ENCODE measurements at regions not wholly inside any gene's neighbourhood (a gene's known extent, or its start where the extent isn't known, plus 50 kb on each side); places are given as distances from the start of the nearest gene placed in this dataset.
"Not testable (repeated sequence)": the region's sequence is repeated elsewhere in the genome, so short reads cannot be mapped to it uniquely, and the experiment has no call there.

GRCh38 chr13:55967055-55967454 is 1173.7 kb upstream of the PRR20A start:
- H3K27me3 ChIP-seq (ENCODE audit: control insufficient read depth in 3 of 3, insufficient read depth in 3 of 3, low read length in 3 of 3): no peaks in the 10 kb centered on the region
- H3K4me3 ChIP-seq (ENCODE audit: low read length in 3 of 3): no peak overlapping the region
- no peak overlapping the region for H3K27ac ChIP-seq (ENCODE audit: low read depth, low read length)
- no peaks in the 10 kb centered on the region for H3K4me1 ChIP-seq (ENCODE audit: control insufficient read depth in 3 of 3, insufficient read depth in 3 of 3, low read length in 3 of 3)
- H3K9ac ChIP-seq (ENCODE audit: low read depth in 1 of 3, low read length in 3 of 3): no peak overlapping the region
- no peaks in the 10 kb centered on the region for H3K36me3 ChIP-seq (ENCODE audit: control insufficient read depth in 3 of 3, insufficient read depth in 3 of 3, low read length in 3 of 3)
- H3K9me3 ChIP-seq (ENCODE audit: control insufficient read depth in 3 of 3, low read length in 3 of 3): no peaks in the 10 kb centered on the region

- Histone ChIP-seq H3K4me1 (ENCODE audit: control insufficient read depth in 3 of 3, insufficient read depth in 3 of 3, low read length in 3 of 3) (no peaks in the 10 kb centered on the region), H3K9ac (ENCODE audit: low read depth in 1 of 3, low read length in 3 of 3) (no peak overlapping the region), H3K27ac (ENCODE audit: low read depth, low read length) (no peak overlapping the region), H3K4me3 (ENCODE audit: low read length in 3 of 3) (no peak overlapping the region), H3K27me3 (ENCODE audit: control insufficient read depth in 3 of 3, insufficient read depth in 3 of 3, low read length in 3 of 3) (no peaks in the 10 kb centered on the region), H3K36me3 (ENCODE audit: control insufficient read depth in 3 of 3, insufficient read depth in 3 of 3, low read length in 3 of 3) (no peaks in the 10 kb centered on the region), H3K9me3 (ENCODE audit: control insufficient read depth in 3 of 3, low read length in 3 of 3) (no peaks in the 10 kb centered on the region)
These were observed 1163.3 kb upstream of the PRR20A start for GRCh38 chr13:55977436-55977835.

- Histone ChIP-seq H3K4me3 (ENCODE audit: low read length in 3 of 3) (no peak overlapping the region), H3K27ac (ENCODE audit: low read depth, low read length) (no peak overlapping the region), H3K27me3 (ENCODE audit: control insufficient read depth in 3 of 3, insufficient read depth in 3 of 3, low read length in 3 of 3) (no peaks in the 10 kb centered on the region), H3K36me3 (ENCODE audit: control insufficient read depth in 3 of 3, insufficient read depth in 3 of 3, low read length in 3 of 3) (no peaks in the 10 kb centered on the region), H3K9me3 (ENCODE audit: control insufficient read depth in 3 of 3, low read length in 3 of 3) (no peaks in the 10 kb centered on the region), H3K4me1 (ENCODE audit: control insufficient read depth in 3 of 3, insufficient read depth in 3 of 3, low read length in 3 of 3) (no peaks in the 10 kb centered on the region), H3K9ac (ENCODE audit: low read depth in 1 of 3, low read length in 3 of 3) (no peak overlapping the region)
These were observed 1159.3 kb upstream of the PRR20A start for GRCh38 chr13:55981381-55981780.

DNA sequence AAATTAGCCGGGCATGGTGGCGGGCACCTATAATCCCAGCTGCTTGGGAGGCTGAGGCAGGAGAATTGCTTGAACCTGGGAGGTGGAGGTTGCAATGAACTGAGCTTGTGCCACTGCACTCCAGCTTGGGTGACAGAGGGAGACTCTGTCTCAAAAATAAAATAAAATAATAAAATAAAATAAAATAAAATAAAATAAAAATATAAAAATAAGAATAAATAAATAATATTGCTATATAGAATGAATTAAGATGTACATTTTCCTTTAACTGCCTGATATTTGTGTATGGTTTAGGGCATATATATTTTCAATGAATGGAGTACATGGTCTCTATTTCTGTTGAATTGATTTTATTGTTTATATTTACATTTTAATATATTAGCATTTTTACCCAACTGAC is 1156.7 kb upstream of the PRR20A start:
- not testable (repeated sequence) for H3K27ac ChIP-seq (ENCODE audit: low read depth, low read length); H3K4me1 ChIP-seq (ENCODE audit: control insufficient read depth in 3 of 3, insufficient read depth in 3 of 3, low read length in 3 of 3); H3K27me3 ChIP-seq (ENCODE audit: control insufficient read depth in 3 of 3, insufficient read depth in 3 of 3, low read length in 3 of 3); H3K4me3 ChIP-seq (ENCODE audit: low read length in 3 of 3); H3K36me3 ChIP-seq (ENCODE audit: control insufficient read depth in 3 of 3, insufficient read depth in 3 of 3, low read length in 3 of 3); H3K9ac ChIP-seq (ENCODE audit: low read depth in 1 of 3, low read length in 3 of 3); H3K9me3 ChIP-seq (ENCODE audit: control insufficient read depth in 3 of 3, low read length in 3 of 3)

DNA sequence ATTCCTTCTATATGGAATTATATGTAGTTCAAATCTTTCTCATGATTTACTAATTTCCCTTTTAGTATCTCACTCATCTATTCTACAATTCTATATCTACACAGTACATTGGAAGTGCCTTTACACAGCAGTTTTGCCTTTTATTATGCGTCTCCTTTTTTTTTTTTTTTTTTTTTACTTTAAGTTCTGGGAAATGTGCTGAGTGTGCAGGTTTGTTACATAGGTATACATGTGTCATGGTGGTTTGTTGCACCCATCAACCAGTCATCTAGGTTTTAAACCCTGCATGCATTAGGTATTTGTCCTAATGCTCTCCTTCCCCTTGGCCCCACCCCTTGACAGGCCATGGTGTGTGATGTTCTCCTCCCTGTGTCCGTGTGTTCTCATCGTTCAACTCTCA is 1150.1 kb upstream of the PRR20A start:
- Histone ChIP-seq H3K27ac (ENCODE audit: low read depth, low read length) (no peak overlapping the region), H3K4me1 (ENCODE audit: control insufficient read depth in 3 of 3, insufficient read depth in 3 of 3, low read length in 3 of 3) (no peaks in the 10 kb centered on the region), H3K27me3 (ENCODE audit: control insufficient read depth in 3 of 3, insufficient read depth in 3 of 3, low read length in 3 of 3) (no peaks in the 10 kb centered on the region), H3K36me3 (ENCODE audit: control insufficient read depth in 3 of 3, insufficient read depth in 3 of 3, low read length in 3 of 3) (no peaks in the 10 kb centered on the region), H3K9ac (ENCODE audit: low read depth in 1 of 3, low read length in 3 of 3) (no peak overlapping the region), H3K9me3 (ENCODE audit: control insufficient read depth in 3 of 3, low read length in 3 of 3) (no peaks in the 10 kb centered on the region), H3K4me3 (ENCODE audit: low read length in 3 of 3) (no peak overlapping the region)

DNA sequence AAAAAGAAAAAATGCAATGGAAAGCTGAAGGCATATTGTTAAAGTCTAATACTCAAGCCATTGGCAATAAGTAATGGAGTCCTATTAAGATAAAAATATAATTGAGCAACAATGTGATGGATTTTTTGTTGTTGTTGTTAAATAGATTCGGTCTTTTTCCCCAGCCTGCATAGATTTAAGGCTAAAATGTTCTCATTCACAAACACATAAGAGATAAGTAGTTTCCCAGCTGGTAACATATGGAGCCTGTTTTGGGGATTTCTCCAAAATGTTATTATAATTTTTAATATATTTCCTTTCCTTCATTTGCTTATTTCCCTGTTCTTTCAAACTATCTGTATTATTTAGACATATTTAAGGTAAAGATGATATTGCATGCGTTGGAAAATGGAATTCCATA is 1149.1 kb upstream of the PRR20A start:
- H3K27me3 ChIP-seq (ENCODE audit: control insufficient read depth in 3 of 3, insufficient read depth in 3 of 3, low read length in 3 of 3): no peaks in the 10 kb centered on the region
- no peak overlapping the region for H3K4me3 ChIP-seq (ENCODE audit: low read length in 3 of 3)
- no peak overlapping the region for H3K27ac ChIP-seq (ENCODE audit: low read depth, low read length)
- no peaks in the 10 kb centered on the region for H3K9me3 ChIP-seq (ENCODE audit: control insufficient read depth in 3 of 3, low read length in 3 of 3)
- H3K9ac ChIP-seq (ENCODE audit: low read depth in 1 of 3, low read length in 3 of 3): no peak overlapping the region
- H3K36me3 ChIP-seq (ENCODE audit: control insufficient read depth in 3 of 3, insufficient read depth in 3 of 3, low read length in 3 of 3): no peaks in the 10 kb centered on the region
- no peaks in the 10 kb centered on the region for H3K4me1 ChIP-seq (ENCODE audit: control insufficient read depth in 3 of 3, insufficient read depth in 3 of 3, low read length in 3 of 3)

DNA sequence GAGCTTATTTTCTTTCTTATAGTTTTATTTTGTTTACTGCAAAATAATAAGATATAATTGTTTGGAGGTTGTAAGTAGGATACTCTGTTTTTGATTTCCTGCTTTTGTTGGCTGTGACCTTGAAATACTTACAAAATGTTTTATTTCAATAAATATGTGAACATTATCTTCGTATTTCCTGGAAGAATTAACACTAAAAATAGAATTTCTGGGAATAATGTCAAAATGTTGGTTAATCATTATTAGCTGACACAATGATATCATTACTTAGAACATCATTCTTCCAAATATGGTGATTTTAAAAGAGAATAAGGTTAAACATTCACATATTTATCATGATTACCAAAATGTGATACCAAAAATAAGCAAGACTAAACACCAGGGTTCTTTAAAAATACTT is 1148.6 kb upstream of the PRR20A start:
- Histone ChIP-seq H3K27me3 (ENCODE audit: control insufficient read depth in 3 of 3, insufficient read depth in 3 of 3, low read length in 3 of 3) (no peaks in the 10 kb centered on the region), H3K4me1 (ENCODE audit: control insufficient read depth in 3 of 3, insufficient read depth in 3 of 3, low read length in 3 of 3) (no peaks in the 10 kb centered on the region), H3K27ac (ENCODE audit: low read depth, low read length) (no peak overlapping the region), H3K9me3 (ENCODE audit: control insufficient read depth in 3 of 3, low read length in 3 of 3) (no peaks in the 10 kb centered on the region), H3K36me3 (ENCODE audit: control insufficient read depth in 3 of 3, insufficient read depth in 3 of 3, low read length in 3 of 3) (no peaks in the 10 kb centered on the region), H3K4me3 (ENCODE audit: low read length in 3 of 3) (no peak overlapping the region), H3K9ac (ENCODE audit: low read depth in 1 of 3, low read length in 3 of 3) (no peak overlapping the region)

DNA sequence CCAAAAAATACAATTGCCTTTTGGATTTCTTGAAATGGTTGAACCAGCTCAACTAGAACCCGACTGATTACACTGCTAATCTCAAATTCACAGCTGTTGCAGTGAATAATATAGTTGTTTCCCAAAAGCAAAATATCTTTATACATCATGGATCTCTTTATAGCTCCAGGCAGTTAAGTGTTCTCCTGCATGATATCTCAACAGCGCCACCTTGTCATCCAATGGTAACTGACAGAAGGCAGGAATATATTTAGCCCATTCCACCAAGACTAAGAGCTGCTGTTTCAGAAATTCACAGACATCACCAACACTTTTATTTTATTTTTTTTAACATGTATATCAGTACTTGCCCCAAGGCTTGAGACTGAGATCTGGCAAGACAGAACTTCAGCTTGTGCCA is 1141.0 kb upstream of the PRR20A start:
- no peaks in the 10 kb centered on the region for H3K36me3 ChIP-seq (ENCODE audit: control insufficient read depth in 3 of 3, insufficient read depth in 3 of 3, low read length in 3 of 3)
- no peaks in the 10 kb centered on the region for H3K27me3 ChIP-seq (ENCODE audit: control insufficient read depth in 3 of 3, insufficient read depth in 3 of 3, low read length in 3 of 3)
- H3K4me3 ChIP-seq (ENCODE audit: low read length in 3 of 3): no peak overlapping the region
- no peak overlapping the region for H3K27ac ChIP-seq (ENCODE audit: low read depth, low read length)
- H3K9ac ChIP-seq (ENCODE audit: low read depth in 1 of 3, low read length in 3 of 3): no peak overlapping the region
- H3K4me1 ChIP-seq (ENCODE audit: control insufficient read depth in 3 of 3, insufficient read depth in 3 of 3, low read length in 3 of 3): no peaks in the 10 kb centered on the region
- peaks cover 0 to 2% (median 0%) of the 10 kb centered on the region in 3 donors for H3K9me3 ChIP-seq (ENCODE audit: control insufficient read depth in 3 of 3, low read length in 3 of 3)

GRCh38 chr13:56009418-56009817 is 1131.3 kb upstream of the PRR20A start:
- Histone ChIP-seq H3K4me1 (ENCODE audit: control insufficient read depth in 3 of 3, insufficient read depth in 3 of 3, low read length in 3 of 3) (no peaks in the 10 kb centered on the region), H3K27ac (ENCODE audit: low read depth, low read length) (no peak overlapping the region), H3K27me3 (ENCODE audit: control insufficient read depth in 3 of 3, insufficient read depth in 3 of 3, low read length in 3 of 3) (no peaks in the 10 kb centered on the region), H3K4me3 (ENCODE audit: low read length in 3 of 3) (no peak overlapping the region), H3K36me3 (ENCODE audit: control insufficient read depth in 3 of 3, insufficient read depth in 3 of 3, low read length in 3 of 3) (no peaks in the 10 kb centered on the region), H3K9me3 (ENCODE audit: control insufficient read depth in 3 of 3, low read length in 3 of 3) (no peaks in the 10 kb centered on the region), H3K9ac (ENCODE audit: low read depth in 1 of 3, low read length in 3 of 3) (no peak overlapping the region)

GRCh38 chr13:56012644-56013043 is 1128.1 kb upstream of the PRR20A start:
- no peak overlapping the region for H3K9ac ChIP-seq (ENCODE audit: low read depth in 1 of 3, low read length in 3 of 3)
- no peaks in the 10 kb centered on the region for H3K9me3 ChIP-seq (ENCODE audit: control insufficient read depth in 3 of 3, low read length in 3 of 3)
- H3K27ac ChIP-seq (ENCODE audit: low read depth, low read length): no peak overlapping the region
- no peaks in the 10 kb centered on the region for H3K27me3 ChIP-seq (ENCODE audit: control insufficient read depth in 3 of 3, insufficient read depth in 3 of 3, low read length in 3 of 3)
- no peaks in the 10 kb centered on the region for H3K4me1 ChIP-seq (ENCODE audit: control insufficient read depth in 3 of 3, insufficient read depth in 3 of 3, low read length in 3 of 3)
- no peaks in the 10 kb centered on the region for H3K36me3 ChIP-seq (ENCODE audit: control insufficient read depth in 3 of 3, insufficient read depth in 3 of 3, low read length in 3 of 3)
- H3K4me3 ChIP-seq (ENCODE audit: low read length in 3 of 3): no peak overlapping the region

- peaks cover 0 to 3% (median 0%) of the 10 kb centered on the region in 3 donors for H3K9me3 ChIP-seq (ENCODE audit: control insufficient read depth in 3 of 3, low read length in 3 of 3)
- no peaks in the 10 kb centered on the region for H3K4me1 ChIP-seq (ENCODE audit: control insufficient read depth in 3 of 3, insufficient read depth in 3 of 3, low read length in 3 of 3)
- no peak overlapping the region for H3K9ac ChIP-seq (ENCODE audit: low read depth in 1 of 3, low read length in 3 of 3)
- no peaks in the 10 kb centered on the region for H3K27me3 ChIP-seq (ENCODE audit: control insufficient read depth in 3 of 3, insufficient read depth in 3 of 3, low read length in 3 of 3)
- H3K36me3 ChIP-seq (ENCODE audit: control insufficient read depth in 3 of 3, insufficient read depth in 3 of 3, low read length in 3 of 3): no peaks in the 10 kb centered on the region
- no peak overlapping the region for H3K4me3 ChIP-seq (ENCODE audit: low read length in 3 of 3)
- no peak overlapping the region for H3K27ac ChIP-seq (ENCODE audit: low read depth, low read length)
These were observed 1124.8 kb upstream of the PRR20A start for GRCh38 chr13:56015919-56016318.

Data from skeletal muscle tissue (tissue), 3 donors.